IPS DF 4.7 (cell line): ENCODE measurements at regions not wholly inside any gene's neighbourhood (a gene's known extent, or its start where the extent isn't known, plus 50 kb on each side); places are given as distances from the start of the nearest gene placed in this dataset.
"Not testable (repeated sequence)": the region's sequence is repeated elsewhere in the genome, so short reads cannot be mapped to it uniquely, and the experiment has no call there.

ENCODE experiments used
- DNase-seq: peaks from one replicate; pipeline ENCODE4 v3.0.0-alpha.2; 2013; ENCODE audit warnings: low spot score; ENCODE audit errors: extremely low read depth

GRCh38 chr9:79409182-79409823, 162.5 kb upstream of the TLE4 start:
- DNase-seq, result no peak

- DNase-seq, result no peak
Measured at GRCh38 chr9:79425840-79426239, 145.9 kb upstream of the TLE4 start.

- no peak for DNase-seq
Measured at GRCh38 chr9:79428422-79428821, 143.3 kb upstream of the TLE4 start.

GRCh38 chr9:79430619-79431018, 141.1 kb upstream of the TLE4 start:
- DNase-seq, result no peak

GRCh38 chr9:79431019-79431679, 140.6 kb upstream of the TLE4 start:
- DNase-seq, result no peak

- DNase-seq, result no peak
Measured at GRCh38 chr9:79432485-79432884, 139.3 kb upstream of the TLE4 start.

- no peak for DNase-seq
Measured at GRCh38 chr9:79433703-79434102, 138.1 kb upstream of the TLE4 start.

GRCh38 chr9:79439221-79439620, 132.5 kb upstream of the TLE4 start:
- DNase-seq, result not testable (repeated sequence)

- DNase-seq, result no peak
Measured at GRCh38 chr9:79446523-79447307, 125.0 kb upstream of the TLE4 start.

GRCh38 chr9:79447308-79447605, 124.5 kb upstream of the TLE4 start:
- no peak for DNase-seq

- DNase-seq, result no peak
Measured at GRCh38 chr9:79447762-79448161, 124.0 kb upstream of the TLE4 start.

- no peak for DNase-seq
Measured at GRCh38 chr9:79452265-79452664, 119.5 kb upstream of the TLE4 start.

GRCh38 chr9:79461712-79462111, 110.1 kb upstream of the TLE4 start:
- DNase-seq, result no peak

- no peak for DNase-seq
Measured at GRCh38 chr9:79465156-79465555, 106.6 kb upstream of the TLE4 start.

GRCh38 chr9:79469164-79469563, 102.6 kb upstream of the TLE4 start:
- no peak for DNase-seq

GRCh38 chr9:79470954-79471353, 100.8 kb upstream of the TLE4 start:
- DNase-seq, result no peak

GRCh38 chr9:79471580-79472543, 99.9 kb upstream of the TLE4 start:
- DNase-seq, result no peak

GRCh38 chr9:79473704-79474103, 98.1 kb upstream of the TLE4 start:
- no peak for DNase-seq

- no peak for DNase-seq
Measured at GRCh38 chr9:79477241-79477840, 94.4 kb upstream of the TLE4 start.

GRCh38 chr9:79477955-79478771, 93.6 kb upstream of the TLE4 start:
- DNase-seq, result peak; percentile 19
